HG03045 (cell line): ENCODE measurements at regions not wholly inside any gene's neighbourhood (a gene's known extent, or its start where the extent isn't known, plus 50 kb on each side); places are given as distances from the start of the nearest gene placed in this dataset.

Experiments used
- ATAC-seq: cut with Tn5 transposase; IDR thresholded peaks from one replicate; pipeline ENCODE4 v1.9.1; 2021; ENCODE audit warnings: mild to moderate bottlenecking, moderate library complexity; ENCODE audit not compliant: unreplicated experiment

GRCh38 chr13:22369840-22370239 lies 699.0 kb downstream of the FGF9 start:
- no peak for ATAC-seq

- ATAC-seq, result no peak
Measured at GRCh38 chr13:22372261-22372660, 701.4 kb downstream of the FGF9 start.

- ATAC-seq, result no peak
Measured at GRCh38 chr13:22375151-22375550, 704.3 kb downstream of the FGF9 start.

- ATAC-seq, result no peak
Measured at GRCh38 chr13:22387899-22388298, 717.0 kb downstream of the FGF9 start.

- no peak for ATAC-seq
Measured at GRCh38 chr13:22399801-22400420, 729.0 kb downstream of the FGF9 start.

GRCh38 chr13:22402682-22403081 lies 731.8 kb downstream of the FGF9 start:
- no peak for ATAC-seq

- no peak for ATAC-seq
Measured at GRCh38 chr13:22403144-22403543, 732.3 kb downstream of the FGF9 start.

- ATAC-seq, result no peak
Measured at GRCh38 chr13:22405891-22406290, 735.0 kb downstream of the FGF9 start.

GRCh38 chr13:22412452-22412851 lies 741.6 kb downstream of the FGF9 start:
- no peak for ATAC-seq

GRCh38 chr13:22422023-22422422 lies 751.1 kb downstream of the FGF9 start:
- ATAC-seq, result no peak

GRCh38 chr13:22422712-22423111 lies 751.8 kb downstream of the FGF9 start:
- no peak for ATAC-seq

- no peak for ATAC-seq
Measured at GRCh38 chr13:22423261-22423660, 752.4 kb downstream of the FGF9 start.

- no peak for ATAC-seq
Measured at GRCh38 chr13:22425087-22425486, 754.2 kb downstream of the FGF9 start.

- no peak for ATAC-seq
Measured at GRCh38 chr13:22427066-22427465, 753.7 kb upstream of the SGCG start.

- no peak for ATAC-seq
Measured at GRCh38 chr13:22427783-22428182, 753.0 kb upstream of the SGCG start.

GRCh38 chr13:22428188-22428828 lies 752.5 kb upstream of the SGCG start:
- ATAC-seq, result no peak

- ATAC-seq, result no peak
Measured at GRCh38 chr13:22432690-22433089, 748.1 kb upstream of the SGCG start.

- no peak for ATAC-seq
Measured at GRCh38 chr13:22447132-22447886, 733.5 kb upstream of the SGCG start.

- no peak for ATAC-seq
Measured at GRCh38 chr13:22449251-22449650, 731.5 kb upstream of the SGCG start.

- no peak for ATAC-seq
Measured at GRCh38 chr13:22451327-22451741, 729.4 kb upstream of the SGCG start.

GRCh38 chr13:22454586-22454985 lies 726.2 kb upstream of the SGCG start:
- ATAC-seq, result no peak

GRCh38 chr13:22455036-22455435 lies 725.7 kb upstream of the SGCG start:
- no peak for ATAC-seq
